HG02885 (cell line): ENCODE measurements at regions not wholly inside any gene's neighbourhood (a gene's known extent, or its start where the extent isn't known, plus 50 kb on each side); places are given as distances from the start of the nearest gene placed in this dataset.

ENCODE experiments used
- ATAC-seq: cut with Tn5 transposase; IDR thresholded peaks from one replicate; pipeline ENCODE4 v1.9.1; 2021; ENCODE audit warnings: mild to moderate bottlenecking; ENCODE audit not compliant: unreplicated experiment, poor library complexity

- no peak for ATAC-seq
Measured at GRCh38 chr2:222146488-222146887, 152.3 kb downstream of the PAX3 start.

GRCh38 chr2:222142027-222142426 lies 156.8 kb downstream of the PAX3 start:
- ATAC-seq: no peak

GRCh38 chr2:222136106-222136630 lies 162.6 kb downstream of the PAX3 start:
- no peak for ATAC-seq

- ATAC-seq: no peak
Measured at GRCh38 chr2:222134654-222135053, 164.1 kb downstream of the PAX3 start.

- no peak for ATAC-seq
Measured at GRCh38 chr2:222133897-222134296, 164.9 kb downstream of the PAX3 start.

GRCh38 chr2:222130855-222131254 lies 167.9 kb downstream of the PAX3 start:
- ATAC-seq: no peak

- no peak for ATAC-seq
Measured at GRCh38 chr2:222127660-222128059, 171.1 kb downstream of the PAX3 start.

- no peak for ATAC-seq
Measured at GRCh38 chr2:222120933-222121332, 177.9 kb downstream of the PAX3 start.

GRCh38 chr2:222115296-222115695 lies 183.5 kb downstream of the PAX3 start:
- no peak for ATAC-seq

- no peak for ATAC-seq
Measured at GRCh38 chr2:222108957-222109585, 189.7 kb downstream of the PAX3 start.

GRCh38 chr2:222108497-222108896 lies 190.3 kb downstream of the PAX3 start:
- no peak for ATAC-seq

GRCh38 chr2:222105046-222105445 lies 193.8 kb downstream of the PAX3 start:
- no peak for ATAC-seq

- ATAC-seq: no peak
Measured at GRCh38 chr2:222102575-222103349, 196.0 kb downstream of the PAX3 start.

- no peak for ATAC-seq
Measured at GRCh38 chr2:222100704-222101699, 197.8 kb downstream of the PAX3 start.

- no peak for ATAC-seq
Measured at GRCh38 chr2:222088561-222088960, 210.2 kb downstream of the PAX3 start.

- no peak for ATAC-seq
Measured at GRCh38 chr2:222087998-222088397, 210.8 kb downstream of the PAX3 start.

- ATAC-seq: no peak
Measured at GRCh38 chr2:222082201-222082600, 216.6 kb downstream of the PAX3 start.

- ATAC-seq: no peak
Measured at GRCh38 chr2:222080141-222080540, 218.7 kb downstream of the PAX3 start.

- ATAC-seq: no peak
Measured at GRCh38 chr2:222076973-222077690, 221.7 kb downstream of the PAX3 start.

- ATAC-seq: no peak
Measured at GRCh38 chr2:222074674-222075073, 224.1 kb downstream of the PAX3 start.
